ENCODE measurements at regions not wholly inside any gene's neighbourhood (a gene's known extent, or its start where the extent isn't known, plus 50 kb on each side); places are given as distances from the start of the nearest gene placed in this dataset.

DNA sequence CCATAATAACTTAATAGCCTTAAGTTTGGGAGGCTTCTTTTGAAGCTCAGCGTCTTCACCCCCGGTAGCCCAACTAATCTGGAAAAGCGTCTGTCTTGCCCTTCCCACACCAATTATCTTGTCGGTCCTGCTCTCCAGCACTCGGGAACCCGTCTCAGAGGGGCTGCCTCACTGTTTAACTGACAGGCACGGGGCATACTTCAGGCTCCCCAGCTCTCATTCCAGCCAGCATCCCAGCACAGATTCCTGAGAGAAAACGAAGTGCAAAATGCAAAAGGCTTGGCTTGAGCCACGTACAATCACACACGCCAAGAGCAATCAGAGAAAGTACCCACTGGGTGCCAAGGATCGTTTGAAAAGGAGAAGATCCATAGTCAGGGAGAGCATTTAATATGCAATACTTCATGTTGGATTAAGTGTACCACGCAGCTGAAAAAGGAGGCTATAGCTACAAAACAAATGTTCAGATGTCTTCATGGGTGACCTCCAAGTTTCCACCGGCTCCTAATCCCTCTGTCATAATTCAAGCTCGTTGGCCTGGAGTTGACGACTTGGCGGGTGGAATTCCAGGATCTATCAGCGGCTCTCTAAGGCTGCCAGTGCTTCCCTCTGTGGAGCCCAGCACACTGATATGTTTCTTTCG, 53.7 kb upstream of the STX16 start:
- ChIA-PET CTCF (ENCODE audit: partially characterized antibody) (interaction anchor here (0.6 to 0.7 kb wide), 2 partner anchors 8 to 25 kb away, joined by 3 read pairs; no protein-coding TSS in a partner anchor), POLR2A (ENCODE audit: partially characterized antibody) (interaction anchor here (1.3 kb wide), 1 partner anchor 10 kb away, joined by 4 read pairs; no protein-coding TSS in a partner anchor)
- Histone ChIP-seq H3K9ac (replicated peaks in 1 of 4; ENCODE audit: extremely low read depth in 1 of 4, low read depth in 3 of 4, low read length in 3 of 4) (no peak overlapping the region), H2AFZ (ENCODE audit: low read length) (no peak overlapping the region), H3K27me3 (replicated peaks in 1 of 4; ENCODE audit: control insufficient read depth in 3 of 4, extremely low read depth in 1 of 4, insufficient read depth in 3 of 4, low read length in 3 of 4) (no peaks in the 10 kb centered on the region; a peak in 2 of 7 replicates), H3K56ac (replicated peaks; ENCODE audit: insufficient read length, low read depth, low read length) (no peak overlapping the region), H3K79me2 (ENCODE audit: control insufficient read depth in 1 of 2, insufficient read depth in 2 of 2, low read length in 2 of 2) (no peaks in the 10 kb centered on the region), H2BK5ac (ENCODE audit: low read depth, low read length) (no peak overlapping the region), H2AK5ac (ENCODE audit: low read depth, low read length) (no peak overlapping the region), H3K4me1 (replicated peaks in 1 of 4; ENCODE audit: control insufficient read depth in 3 of 4, insufficient read depth in 4 of 4, low read length in 3 of 4) (no peaks in the 10 kb centered on the region), H3K4me3 (ENCODE audit: extremely low read depth in 1 of 4, insufficient read depth in 2 of 4, low read depth in 3 of 4, low read length in 4 of 4) (no peak overlapping the region), H2BK12ac (ENCODE audit: low read depth, low read length) (no peak overlapping the region), H3K23me2 (ENCODE audit: low read depth, low read length) (no peaks in the 10 kb centered on the region; the same call in 1 of the 2 replicates), H3K27ac (ENCODE audit: low read depth, low read length) (no peak overlapping the region), H3K14ac (ENCODE audit: insufficient read length) (no peak overlapping the region), H4K5ac (ENCODE audit: insufficient read length, low read depth, low read length) (no peak overlapping the region), H2BK15ac (ENCODE audit: low read length) (no peak overlapping the region), H3K9me3 (ENCODE audit: insufficient read depth in 2 of 2, low read depth in 1 of 2, low read length in 1 of 2) (no peaks in the 10 kb centered on the region), H3K36me3 (ENCODE audit: control insufficient read depth in 2 of 4, insufficient read depth in 4 of 4, low read length in 3 of 4) (no peaks in the 10 kb centered on the region), H3K4me2 (ENCODE audit: insufficient read depth in 1 of 2, low read depth in 2 of 2, low read length in 2 of 2) (no peak overlapping the region), H4K8ac (ENCODE audit: extremely low read depth, insufficient read depth, low read length) (no peak overlapping the region), H4K20me1 (replicated peaks in 1 of 2; ENCODE audit: control insufficient read depth in 1 of 2, insufficient read depth in 2 of 2, low read length in 2 of 2) (no peaks in the 10 kb centered on the region), H2BK20ac (ENCODE audit: low read length) (no peak overlapping the region), H2BK120ac (replicated peaks; ENCODE audit: low read depth, low read length) (no peak overlapping the region), H4K91ac (replicated peaks; ENCODE audit: insufficient read length, low read length) (no peak overlapping the region), H3K4ac (replicated peaks; ENCODE audit: insufficient read length, low read depth, low read length) (no peak overlapping the region), H3K79me1 (ENCODE audit: low read depth, low read length) (no peaks in the 10 kb centered on the region), H3K23ac (ENCODE audit: insufficient read length) (no peak overlapping the region), H3K18ac (ENCODE audit: extremely low read depth, low read length) (no peak overlapping the region)
- WGBS, 2 experiments (ENCODE audit: extremely low coverage in 1 of 2, insufficient coverage in 1 of 2, insufficient read length in 1 of 2, insufficient replicate concordance in 2 of 2, low coverage in 1 of 2, low lambda C conversion rate in 2 of 2, missing lambda C conversion rate in 1 of 2) = 93% methylated on average over 18 of the region's 18 CpGs; no CpG with 5 or more reads in 1 of the 2 experiments
- no peak for DNase-seq (ENCODE audit: low read depth in 1 of 2, low spot score in 2 of 2)
- FAIRE-seq = no peak
- TF ChIP-seq SIN3A (conservative IDR thresholded peaks at IDR 0.05 in 1 of 2, IDR thresholded peaks at IDR 0.05 in 1 of 2; ENCODE audit: low read depth in 1 of 2, low read length in 2 of 2) (no peak), JUND (IDR thresholded peaks at IDR 0.05; ENCODE audit: low read length) (no peak), NRF1 (IDR thresholded peaks at IDR 0.05; ENCODE audit: low read depth, low read length) (no peak), CTBP2 (IDR thresholded peaks at IDR 0.05; ENCODE audit: borderline replicate concordance, insufficient read depth, insufficient read length, low read length) (no peak), CBX5 (IDR thresholded peaks at IDR 0.05; ENCODE audit: low read depth, low read length) (no peak), CHD2 (IDR thresholded peaks at IDR 0.05; ENCODE audit: low read length) (no peak), CBX8 (IDR thresholded peaks at IDR 0.05; ENCODE audit: borderline replicate concordance, low read depth, low read length) (no peak), KDM4A (IDR thresholded peaks at IDR 0.05; ENCODE audit: low read depth, low read length, severe bottlenecking) (no peak), BACH1 (IDR thresholded peaks at IDR 0.05; ENCODE audit: low read length) (no peak), YY1 (IDR thresholded peaks at IDR 0.05; ENCODE audit: low read depth, low read length) (no peak)
- TF ChIP-seq, protein P1, sequence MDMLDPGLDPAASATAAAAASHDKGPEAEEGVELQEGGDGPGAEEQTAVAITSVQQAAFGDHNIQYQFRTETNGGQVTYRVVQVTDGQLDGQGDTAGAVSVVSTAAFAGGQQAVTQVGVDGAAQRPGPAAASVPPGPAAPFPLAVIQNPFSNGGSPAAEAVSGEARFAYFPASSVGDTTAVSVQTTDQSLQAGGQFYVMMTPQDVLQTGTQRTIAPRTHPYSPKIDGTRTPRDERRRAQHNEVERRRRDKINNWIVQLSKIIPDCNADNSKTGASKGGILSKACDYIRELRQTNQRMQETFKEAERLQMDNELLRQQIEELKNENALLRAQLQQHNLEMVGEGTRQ (IDR thresholded peaks at IDR 0.05; ENCODE audit: low read length) = no peak
- TF ChIP-seq, protein P2, sequence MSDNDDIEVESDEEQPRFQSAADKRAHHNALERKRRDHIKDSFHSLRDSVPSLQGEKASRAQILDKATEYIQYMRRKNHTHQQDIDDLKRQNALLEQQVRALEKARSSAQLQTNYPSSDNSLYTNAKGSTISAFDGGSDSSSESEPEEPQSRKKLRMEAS (IDR thresholded peaks at IDR 0.05) = no peak

All from H1 (cell line).